ENCODE measurements at regions not wholly inside any gene's neighbourhood (a gene's known extent, or its start where the extent isn't known, plus 50 kb on each side); places are given as distances from the start of the nearest gene placed in this dataset.
"Not testable (repeated sequence)": the region's sequence is repeated elsewhere in the genome, so short reads cannot be mapped to it uniquely, and the experiment has no call there.

DNA sequence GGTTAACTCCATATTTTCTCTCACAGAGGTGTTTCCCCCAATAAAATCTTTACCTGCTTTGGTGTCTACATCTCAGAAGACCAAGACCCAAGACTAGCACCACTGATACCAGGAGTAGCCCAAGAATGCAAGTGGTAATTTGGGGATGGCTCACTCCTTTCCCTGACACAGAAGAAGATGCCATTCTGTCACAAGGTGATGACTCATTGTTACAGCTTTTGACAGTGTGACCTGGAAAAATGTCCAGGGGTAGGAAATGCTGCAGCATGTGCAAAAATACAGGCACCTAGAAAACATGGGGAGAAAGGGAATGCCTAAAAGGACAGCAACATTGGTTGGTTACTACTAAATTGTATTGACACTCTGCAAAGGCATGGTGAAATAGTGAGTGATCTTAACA lies 254.0 kb upstream of the GJE1 start:
- TF ChIP-seq, protein P1, sequence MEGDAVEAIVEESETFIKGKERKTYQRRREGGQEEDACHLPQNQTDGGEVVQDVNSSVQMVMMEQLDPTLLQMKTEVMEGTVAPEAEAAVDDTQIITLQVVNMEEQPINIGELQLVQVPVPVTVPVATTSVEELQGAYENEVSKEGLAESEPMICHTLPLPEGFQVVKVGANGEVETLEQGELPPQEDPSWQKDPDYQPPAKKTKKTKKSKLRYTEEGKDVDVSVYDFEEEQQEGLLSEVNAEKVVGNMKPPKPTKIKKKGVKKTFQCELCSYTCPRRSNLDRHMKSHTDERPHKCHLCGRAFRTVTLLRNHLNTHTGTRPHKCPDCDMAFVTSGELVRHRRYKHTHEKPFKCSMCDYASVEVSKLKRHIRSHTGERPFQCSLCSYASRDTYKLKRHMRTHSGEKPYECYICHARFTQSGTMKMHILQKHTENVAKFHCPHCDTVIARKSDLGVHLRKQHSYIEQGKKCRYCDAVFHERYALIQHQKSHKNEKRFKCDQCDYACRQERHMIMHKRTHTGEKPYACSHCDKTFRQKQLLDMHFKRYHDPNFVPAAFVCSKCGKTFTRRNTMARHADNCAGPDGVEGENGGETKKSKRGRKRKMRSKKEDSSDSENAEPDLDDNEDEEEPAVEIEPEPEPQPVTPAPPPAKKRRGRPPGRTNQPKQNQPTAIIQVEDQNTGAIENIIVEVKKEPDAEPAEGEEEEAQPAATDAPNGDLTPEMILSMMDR (IDR thresholded peaks at IDR 0.05; ENCODE audit: control insufficient read depth, extremely low read depth, insufficient read depth) = no peak
- no peak overlapping the region for H3K4me3 ChIP-seq (ENCODE audit: low read depth, low read length)
- no peak for DNase-seq (ENCODE audit: low read depth)

DNA sequence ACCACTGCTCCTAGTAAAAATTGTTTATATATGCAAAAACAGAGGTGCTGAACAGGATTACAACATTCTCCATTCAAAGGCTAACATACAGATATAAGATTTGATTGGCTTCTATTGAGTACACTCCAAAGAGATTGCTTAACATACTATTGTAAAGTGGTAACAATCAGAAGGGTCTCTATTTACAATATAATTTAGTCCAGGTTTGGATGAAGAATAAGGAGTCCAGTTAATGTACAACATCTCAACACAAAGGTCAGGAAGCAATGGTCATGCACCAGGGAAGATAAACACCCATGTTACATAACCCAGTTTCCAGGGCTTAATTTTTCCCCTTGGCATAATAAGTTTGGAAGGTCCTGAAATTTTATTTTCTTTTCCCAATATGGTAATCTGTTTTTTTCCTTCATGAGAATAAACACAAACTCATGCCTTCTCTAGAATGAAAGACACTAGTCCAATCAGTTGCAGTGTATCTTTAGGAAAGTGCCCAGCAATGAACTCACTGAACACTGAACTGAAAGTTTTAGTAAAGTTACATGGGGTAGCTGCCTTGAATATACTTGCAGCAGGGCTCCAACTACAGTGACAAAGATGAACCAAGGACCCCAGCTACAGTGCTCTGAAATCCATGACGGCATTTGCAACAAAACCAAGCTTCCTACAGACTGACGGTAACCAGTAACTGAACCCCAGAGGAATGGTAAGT lies 255.3 kb upstream of the GJE1 start:
- H3K4me3 ChIP-seq (ENCODE audit: low read depth, low read length) = no peak overlapping the region
- TF ChIP-seq, protein P1 (IDR thresholded peaks at IDR 0.05; ENCODE audit: control insufficient read depth, extremely low read depth, insufficient read depth) = no peak
- DNase-seq (ENCODE audit: low read depth) = no peak

DNA sequence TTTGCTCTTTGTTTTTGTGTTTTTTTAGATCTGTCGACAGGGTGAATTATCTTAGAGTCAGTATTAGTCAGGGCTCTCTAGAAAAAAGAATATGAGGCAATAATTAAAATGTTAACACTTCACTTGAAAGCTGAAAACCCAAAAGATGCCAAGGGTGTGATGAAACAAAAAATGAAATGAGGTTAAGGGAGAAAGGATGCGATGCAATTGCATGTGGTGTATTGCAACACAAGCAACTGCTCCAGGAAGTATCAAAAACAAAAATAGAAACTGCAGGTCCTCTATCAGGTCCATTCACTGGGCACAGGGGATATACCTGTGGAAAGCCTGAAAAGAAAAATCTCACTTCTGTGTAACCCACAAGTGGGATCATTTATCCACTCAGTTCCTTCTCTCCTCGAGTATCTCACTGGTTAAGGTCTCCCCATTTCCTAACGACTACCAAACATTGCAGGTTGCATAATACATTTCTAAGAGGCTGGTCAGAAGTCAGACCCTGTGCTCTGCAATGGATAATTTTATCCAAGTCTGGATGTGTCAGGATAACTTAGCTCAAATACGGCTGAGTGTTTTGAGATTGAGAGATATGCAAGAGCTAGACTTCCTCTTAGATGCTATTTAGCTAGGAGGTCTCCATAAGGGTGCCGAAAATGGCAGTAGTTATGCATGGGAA lies 257.7 kb upstream of the GJE1 start:
- no peak overlapping the region for H3K4me3 ChIP-seq (ENCODE audit: low read depth, low read length)
- no peak for DNase-seq (ENCODE audit: low read depth)
- TF ChIP-seq, protein P1 (IDR thresholded peaks at IDR 0.05; ENCODE audit: control insufficient read depth, extremely low read depth, insufficient read depth) = no peak

- not testable (repeated sequence) for H3K4me3 ChIP-seq (ENCODE audit: low read depth, low read length); DNase-seq (ENCODE audit: low read depth)
Measured at GRCh38 chr6:141869509-141869908, 263.2 kb upstream of the GJE1 start.

GRCh38 chr6:141867767-141868166 lies 265.0 kb upstream of the GJE1 start:
- TF ChIP-seq, protein P1 (IDR thresholded peaks at IDR 0.05; ENCODE audit: control insufficient read depth, extremely low read depth, insufficient read depth) = no peak
- DNase-seq (ENCODE audit: low read depth) = no peak
- no peak overlapping the region for H3K4me3 ChIP-seq (ENCODE audit: low read depth, low read length)

DNA sequence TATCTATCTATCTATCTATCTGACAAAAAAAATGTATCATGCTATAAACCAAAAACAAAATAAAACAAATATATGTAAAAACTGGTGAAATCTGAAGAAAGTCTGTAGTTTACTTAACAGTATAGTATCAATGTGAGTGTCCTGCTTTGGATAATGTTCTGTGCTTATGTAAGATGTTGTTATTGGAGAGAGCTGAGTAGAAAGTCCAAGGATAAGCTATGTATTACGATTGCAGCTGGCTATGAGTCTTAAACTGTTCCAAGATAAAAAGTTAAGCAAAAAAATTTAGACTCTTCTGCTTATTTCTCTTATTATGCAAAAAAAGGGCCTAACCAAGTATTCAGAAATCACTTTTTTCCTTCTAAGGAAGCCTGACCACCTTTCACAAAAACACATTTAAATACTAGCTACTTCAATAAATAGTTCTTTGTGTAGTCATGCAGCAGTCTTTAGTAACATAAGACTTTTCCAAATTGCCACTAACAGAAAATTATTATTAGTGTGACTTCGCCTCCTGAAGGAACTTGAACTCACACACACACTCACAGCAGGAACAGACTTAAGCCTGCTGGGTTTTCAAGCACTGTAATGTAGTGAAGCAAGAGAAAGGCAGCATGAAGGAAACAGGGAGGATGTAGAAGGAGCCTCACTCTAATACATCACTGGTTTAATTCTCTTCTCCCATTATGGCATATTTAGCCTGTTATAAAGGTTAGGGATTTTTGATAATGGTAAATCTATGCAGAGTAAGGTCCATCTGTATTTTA lies 265.8 kb upstream of the GJE1 start:
- DNase-seq (ENCODE audit: low read depth) = no peak
- H3K4me3 ChIP-seq (ENCODE audit: low read depth, low read length) = no peak overlapping the region
- TF ChIP-seq, protein P1 (IDR thresholded peaks at IDR 0.05; ENCODE audit: control insufficient read depth, extremely low read depth, insufficient read depth) = no peak

DNA sequence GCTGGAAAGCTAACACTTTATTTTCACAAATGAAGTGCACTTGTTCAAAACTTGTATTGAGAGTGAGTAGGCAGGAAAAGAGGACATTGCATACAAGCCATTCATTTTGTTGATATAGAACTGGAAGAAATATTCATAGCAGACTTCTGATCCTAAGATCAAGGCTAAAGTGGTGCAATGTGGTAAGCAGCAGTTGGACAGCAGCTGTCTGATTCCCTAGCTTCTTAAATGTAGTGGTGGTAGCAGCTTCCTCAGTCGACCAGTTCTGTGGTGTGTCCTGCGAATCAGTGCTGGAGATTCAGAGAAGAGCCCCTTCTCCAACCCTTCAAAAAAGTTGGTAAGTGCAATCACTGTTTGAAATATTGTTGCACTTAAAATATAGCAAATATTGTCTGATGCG lies 281.7 kb upstream of the GJE1 start:
- TF ChIP-seq, protein P1 (IDR thresholded peaks at IDR 0.05; ENCODE audit: control insufficient read depth, extremely low read depth, insufficient read depth) = no peak
- no peak overlapping the region for H3K4me3 ChIP-seq (ENCODE audit: low read depth, low read length)
- DNase-seq (ENCODE audit: low read depth) = no peak
